HG03520 (cell line): ENCODE measurements at regions not wholly inside any gene's neighbourhood (a gene's known extent, or its start where the extent isn't known, plus 50 kb on each side); places are given as distances from the start of the nearest gene placed in this dataset.

Source experiments
- ATAC-seq: cut with Tn5 transposase; IDR thresholded peaks from one replicate; pipeline ENCODE4 v1.9.1; 2021; ENCODE audit warnings: mild to moderate bottlenecking, moderate library complexity; ENCODE audit not compliant: unreplicated experiment

GRCh38 chr7:155360495-155361345 lies 63.0 kb downstream of the INSIG1 start:
- no peak for ATAC-seq

- ATAC-seq, result no peak
Measured at GRCh38 chr7:155361346-155361680, 63.6 kb downstream of the INSIG1 start.

DNA sequence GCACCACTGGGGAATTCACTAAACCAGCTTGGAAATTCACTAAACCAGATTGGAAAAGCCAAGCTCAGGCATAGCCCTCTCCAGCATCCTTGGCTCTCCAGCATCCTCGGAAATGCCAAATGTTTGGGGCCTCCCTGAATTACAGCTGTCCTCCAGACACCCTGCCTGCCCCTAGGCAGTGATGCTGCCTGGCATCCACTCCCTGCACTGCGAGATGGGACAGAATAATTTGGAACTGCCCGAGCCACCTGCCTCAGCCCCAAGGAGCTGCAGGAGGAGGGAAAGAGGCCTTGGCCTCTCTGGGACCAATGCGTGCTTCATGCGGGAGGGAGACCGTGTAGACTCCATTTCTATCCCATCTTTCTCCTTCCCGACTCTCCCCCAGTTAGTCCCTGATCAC lies 64.3 kb downstream of the INSIG1 start:
- ATAC-seq, result no peak

DNA sequence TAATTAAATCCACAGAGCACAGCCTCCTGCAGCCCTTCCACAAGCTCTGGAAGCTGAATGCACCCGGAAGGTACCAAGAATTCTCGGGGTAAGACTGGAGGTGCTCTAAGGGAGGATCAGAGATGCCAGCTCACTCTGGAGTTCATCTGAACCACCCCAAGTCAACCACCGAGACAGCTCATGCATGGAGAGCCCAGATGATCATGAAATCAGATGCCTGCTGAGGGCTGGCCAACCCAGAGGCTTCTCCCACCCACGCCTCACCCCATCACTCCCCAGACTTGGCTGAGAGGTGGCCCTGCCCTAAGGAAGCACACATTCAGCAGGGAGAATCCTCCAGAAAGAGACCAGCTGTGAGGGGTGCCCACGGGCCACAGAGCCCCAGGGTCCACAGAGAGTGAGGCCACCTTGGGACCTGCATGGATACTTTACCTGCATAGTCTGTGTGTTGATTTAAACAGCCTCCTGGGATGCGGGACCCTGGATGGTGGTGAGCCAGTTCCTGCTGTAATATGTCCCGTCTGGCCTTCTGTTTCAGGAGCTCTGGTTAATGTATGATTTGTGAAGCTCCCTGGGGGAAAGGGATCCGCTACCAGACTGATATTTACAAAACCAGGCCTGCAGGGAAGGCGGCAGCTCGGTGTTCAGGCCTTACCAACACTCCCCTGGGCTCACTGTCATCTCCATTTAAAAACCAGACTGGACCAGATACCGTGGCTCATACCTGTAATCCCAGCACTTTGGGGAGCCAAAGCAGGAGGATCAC lies 64.9 kb downstream of the INSIG1 start:
- ATAC-seq, result no peak

GRCh38 chr7:155363146-155363539 lies 65.5 kb downstream of the INSIG1 start:
- ATAC-seq, result no peak

GRCh38 chr7:155363852-155364600 lies 66.3 kb downstream of the INSIG1 start:
- ATAC-seq, result no peak

GRCh38 chr7:155365146-155365874 lies 67.6 kb downstream of the INSIG1 start:
- ATAC-seq, result no peak

DNA sequence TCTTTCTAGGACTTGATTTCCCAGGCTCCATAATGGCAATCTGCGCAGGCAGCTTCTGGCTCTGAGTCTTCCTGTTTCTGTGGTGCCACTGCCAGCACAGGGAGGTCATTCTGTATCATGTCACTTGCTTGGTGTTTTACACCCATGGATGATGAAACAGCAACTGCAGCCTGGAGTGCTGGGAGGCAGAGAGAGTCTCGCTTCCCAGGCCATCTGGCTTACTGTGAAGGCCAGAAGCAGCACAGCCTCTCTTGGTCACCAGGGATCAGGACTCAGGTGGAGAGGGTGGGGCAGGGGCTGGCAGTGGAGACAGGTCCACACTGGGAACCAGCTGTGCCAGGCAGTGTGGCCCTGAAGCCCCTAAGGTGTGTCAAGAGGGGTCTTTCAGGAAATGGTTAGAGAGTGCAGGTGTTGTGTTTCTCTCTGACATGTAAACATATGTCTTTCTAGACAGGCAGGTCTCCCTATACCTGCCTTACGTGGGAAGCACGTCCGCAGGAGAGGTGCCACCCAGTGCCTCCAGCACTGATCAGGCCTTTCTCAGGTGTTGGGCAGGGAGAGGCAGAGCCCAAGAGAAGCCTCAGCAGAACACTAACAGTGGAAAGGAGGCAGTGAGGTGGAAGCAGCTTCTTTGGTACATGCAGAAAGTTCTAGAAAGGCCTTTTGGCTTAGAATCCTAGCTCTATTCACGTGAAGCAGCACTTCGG lies 71.4 kb downstream of the INSIG1 start:
- no peak for ATAC-seq

- no peak for ATAC-seq
Measured at GRCh38 chr7:155369766-155370165, 72.1 kb downstream of the INSIG1 start.

DNA sequence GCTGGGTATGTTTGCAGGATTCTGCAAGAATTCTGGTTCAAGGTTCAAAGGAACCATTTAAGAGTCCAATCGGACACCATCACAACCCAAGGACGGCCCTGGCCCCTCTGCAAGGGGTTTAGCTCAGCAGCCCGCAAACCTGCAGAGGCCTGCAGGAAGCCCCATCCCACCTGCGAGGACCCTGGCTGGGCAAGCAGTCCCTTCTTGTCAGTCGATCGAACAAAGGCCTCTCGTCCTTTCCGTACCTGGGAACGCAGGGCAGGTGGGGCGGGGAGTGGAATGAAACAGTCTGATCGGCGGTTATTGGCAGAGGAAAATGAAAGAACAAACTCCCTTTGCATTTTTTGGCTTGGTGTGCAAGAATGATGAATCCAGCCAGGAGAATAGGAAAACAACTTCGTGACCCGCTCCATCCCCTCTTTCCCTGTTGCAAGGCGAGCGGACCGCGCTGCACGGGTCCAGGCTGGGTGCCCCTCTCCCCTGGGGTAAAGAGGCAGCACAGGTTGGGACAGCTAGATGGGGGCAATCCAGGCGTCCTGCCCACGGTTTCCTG lies 73.7 kb downstream of the INSIG1 start:
- ATAC-seq, result no peak

DNA sequence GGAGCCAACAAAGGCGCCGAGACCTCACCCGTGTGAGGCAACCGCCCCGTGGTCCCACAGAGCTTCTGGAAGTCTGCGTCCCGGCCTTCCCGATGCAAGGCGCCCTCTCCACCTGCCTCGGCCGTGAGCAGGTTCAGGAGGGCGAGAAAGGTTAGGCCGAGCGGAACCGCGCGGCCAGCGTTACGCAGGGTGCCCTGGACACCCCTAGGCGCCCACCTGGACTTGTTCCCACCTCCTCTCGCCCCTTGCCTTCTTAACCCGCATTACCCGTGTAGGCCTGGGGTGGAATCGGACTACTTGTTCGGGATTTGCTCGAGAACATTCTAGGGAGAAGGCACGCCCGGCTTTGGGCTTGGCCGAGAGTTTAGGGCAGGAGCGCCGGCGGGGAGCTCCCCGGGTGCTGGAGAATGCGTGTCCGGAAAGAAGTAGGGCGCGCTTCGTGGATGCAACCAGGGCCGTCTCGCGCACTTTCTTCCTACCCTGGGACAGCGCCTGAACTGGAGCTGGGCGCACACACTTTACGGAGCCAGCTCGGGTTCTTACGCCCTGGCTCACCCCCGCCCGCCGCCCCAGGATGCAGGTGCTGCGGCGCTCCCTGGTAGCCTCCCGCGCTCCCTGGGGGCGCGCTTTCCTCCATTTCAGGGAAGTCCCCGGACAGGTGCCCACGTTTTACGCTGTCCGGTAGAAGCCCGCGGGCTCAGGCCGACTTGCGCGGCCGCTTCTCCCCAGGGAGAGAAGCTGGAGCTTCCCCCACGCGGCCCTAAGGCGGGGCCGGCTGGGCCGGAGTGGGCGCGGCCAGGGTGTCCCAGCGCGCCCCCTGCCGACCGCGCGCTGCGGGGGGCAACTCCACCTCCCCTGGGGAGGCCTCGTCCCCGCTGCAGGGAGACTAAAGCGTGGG lies 74.5 kb downstream of the INSIG1 start:
- peak; percentile 50 for ATAC-seq

- no peak for ATAC-seq
Measured at GRCh38 chr7:155372782-155373358, 75.2 kb downstream of the INSIG1 start.

DNA sequence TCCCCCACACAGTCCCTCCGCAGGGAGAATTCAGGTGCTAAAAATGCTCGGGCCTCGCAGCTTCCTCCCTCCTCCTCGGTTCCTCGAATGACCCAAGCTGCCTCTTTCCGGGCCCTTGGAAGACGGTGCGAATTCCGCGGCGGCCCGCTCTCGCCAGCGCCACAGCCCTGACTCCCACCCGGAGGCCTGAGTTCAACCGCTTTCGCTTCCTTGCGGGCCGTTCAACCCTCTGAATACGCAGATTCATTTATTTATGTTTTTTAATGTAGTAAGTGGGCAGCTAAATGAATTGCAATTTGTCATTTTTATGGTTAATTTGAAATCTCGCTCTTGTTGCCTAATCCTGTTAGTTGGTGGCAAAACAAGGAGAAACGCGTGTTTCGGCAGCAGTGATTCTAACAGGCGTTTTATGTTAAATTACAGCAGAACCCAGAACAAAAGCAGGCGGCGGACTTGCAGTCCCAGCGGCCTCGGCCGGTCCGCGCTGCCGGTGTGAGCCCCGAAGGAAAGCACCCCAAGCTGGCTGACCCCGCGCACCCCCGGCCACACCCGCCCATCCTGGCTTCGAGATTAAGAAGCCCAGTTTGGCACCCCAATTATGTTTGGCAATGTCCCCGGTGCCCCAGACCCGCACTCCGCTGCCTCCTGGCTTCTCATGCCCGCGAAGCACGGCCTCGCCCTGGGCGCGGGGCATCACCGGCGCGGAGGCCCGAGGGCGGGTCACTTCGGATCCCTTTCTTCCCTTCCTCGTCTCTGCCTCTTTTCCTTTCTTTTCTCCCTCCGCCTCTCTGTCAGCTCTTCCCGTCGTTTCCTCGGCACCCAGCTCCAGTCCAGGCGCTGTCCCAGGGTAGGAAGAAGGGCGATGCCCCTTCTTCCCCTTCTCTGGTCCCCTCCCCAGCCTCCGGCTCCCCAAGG lies 75.9 kb downstream of the INSIG1 start:
- ATAC-seq, result no peak

GRCh38 chr7:155374276-155375252 lies 76.9 kb downstream of the INSIG1 start:
- ATAC-seq, result no peak

- ATAC-seq, result no peak
Measured at GRCh38 chr7:155375337-155376277, 77.9 kb downstream of the INSIG1 start.
